Activated naive CD4-positive, alpha-beta T cell treated with anti-CD3 and anti-CD28 coated beads, Interleukin-2, amount 50 U/mL, for 72 hours (primary cell): ENCODE measurements at regions not wholly inside any gene's neighbourhood (a gene's known extent, or its start where the extent isn't known, plus 50 kb on each side); places are given as distances from the start of the nearest gene placed in this dataset.

Experiments used
- ATAC-seq, 2 donors: fragments of 150-1000 bp; cut with Tn5 transposase; 2 replicates each; pipeline ENCODE4 v1.10.0; 2021; ENCODE audit warnings: mild to moderate bottlenecking in 2 of 2, moderate library complexity in 2 of 2
- DNase-seq, 2 donors: peaks; one replicate each; pipeline ENCODE4 v3.0.0; 2021 to 2022; ENCODE audit warnings: low spot score in 2 of 2
- H3K27ac Mint-ChIP-seq, 2 donors: one replicate each; pipeline ENCODE4 v1.8.0; 2022; ENCODE audit warnings: mild to moderate bottlenecking in 2 of 2, mixed read lengths in 2 of 2
- H3K36me3 Mint-ChIP-seq, 2 donors: one replicate each; pipeline ENCODE4 v1.8.0; 2022; ENCODE audit warnings: mixed read lengths in 2 of 2
- H3K9me3 Mint-ChIP-seq, 2 donors: one replicate each; pipeline ENCODE4 v1.8.0; 2022; ENCODE audit warnings: mixed read lengths in 2 of 2

DNA sequence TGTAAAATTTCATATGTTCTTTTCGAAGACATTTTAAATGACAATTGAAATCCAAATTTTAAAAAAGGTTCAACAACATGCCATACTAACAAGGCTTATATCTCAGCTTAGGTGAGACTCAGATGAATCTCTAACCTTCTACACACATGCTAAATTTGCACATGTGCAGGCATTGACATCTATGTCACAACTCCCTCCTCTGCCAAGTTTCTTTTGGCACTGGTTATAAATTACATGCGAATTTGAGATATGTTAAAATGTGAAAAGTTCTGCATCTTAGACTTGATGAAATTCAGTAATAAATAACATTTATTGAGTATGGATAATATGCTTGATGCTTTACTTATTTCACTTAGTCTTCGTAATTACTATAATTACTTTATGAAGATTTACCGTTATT lies 234.3 kb downstream of the TLE4 start:
- DNase-seq (no peak), ATAC-seq (no peak)
- Mint-ChIP-seq H3K9me3 (no peaks in the 10 kb centered on the region), H3K27ac (no peak overlapping the region), H3K36me3 (no peaks in the 10 kb centered on the region)

DNA sequence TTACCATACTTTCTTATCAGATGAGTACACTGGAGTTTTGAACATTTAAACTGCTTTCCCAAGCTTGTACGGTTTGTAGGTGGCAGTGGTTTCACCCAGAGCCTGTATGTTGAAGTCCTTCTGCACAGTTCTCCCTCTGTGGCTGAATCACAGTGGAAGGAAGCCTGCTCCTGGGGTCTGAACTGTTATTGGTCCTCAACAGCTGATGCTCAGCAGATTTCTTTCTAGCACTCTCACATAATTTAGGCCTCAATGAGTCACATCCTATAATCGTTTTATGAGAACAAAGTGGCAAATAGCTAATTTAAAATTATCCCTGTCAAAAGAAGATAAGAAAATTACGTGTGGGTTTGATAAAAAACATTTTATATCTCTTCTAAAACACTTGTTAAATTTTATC lies 229.7 kb downstream of the TLE4 start:
- ATAC-seq, result no peak

DNA sequence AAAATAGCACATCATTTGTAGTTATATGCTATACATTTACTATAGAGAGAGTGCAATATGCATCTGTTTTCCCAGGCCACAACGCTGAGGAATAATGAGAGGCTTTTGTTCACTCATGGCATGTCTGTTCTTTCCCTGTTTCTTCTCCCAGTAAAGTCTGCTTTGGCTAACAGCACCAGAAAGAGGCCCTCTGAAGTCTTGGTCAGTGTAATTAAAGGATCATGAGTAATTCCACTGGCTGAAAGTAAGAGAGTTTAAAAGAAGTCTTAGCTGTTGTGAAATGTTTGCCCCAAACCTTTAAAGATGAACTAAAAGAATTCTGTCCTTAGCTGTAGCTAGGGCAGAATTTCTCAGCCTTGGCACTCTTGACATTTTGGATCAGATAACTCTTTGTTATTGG lies 228.8 kb downstream of the TLE4 start:
- DNase-seq, result no peak
- H3K36me3 Mint-ChIP-seq, result no peaks in the 10 kb centered on the region
- H3K27ac Mint-ChIP-seq, result no peak overlapping the region
- no peak for ATAC-seq
- H3K9me3 Mint-ChIP-seq, result no peaks in the 10 kb centered on the region

More for the DNA sequence above, 229.7 kb downstream of the TLE4 start:
- H3K9me3 Mint-ChIP-seq, result no peaks in the 10 kb centered on the region
- no peak for DNase-seq
- H3K27ac Mint-ChIP-seq, result no peak overlapping the region
- H3K36me3 Mint-ChIP-seq, result no peaks in the 10 kb centered on the region

DNA sequence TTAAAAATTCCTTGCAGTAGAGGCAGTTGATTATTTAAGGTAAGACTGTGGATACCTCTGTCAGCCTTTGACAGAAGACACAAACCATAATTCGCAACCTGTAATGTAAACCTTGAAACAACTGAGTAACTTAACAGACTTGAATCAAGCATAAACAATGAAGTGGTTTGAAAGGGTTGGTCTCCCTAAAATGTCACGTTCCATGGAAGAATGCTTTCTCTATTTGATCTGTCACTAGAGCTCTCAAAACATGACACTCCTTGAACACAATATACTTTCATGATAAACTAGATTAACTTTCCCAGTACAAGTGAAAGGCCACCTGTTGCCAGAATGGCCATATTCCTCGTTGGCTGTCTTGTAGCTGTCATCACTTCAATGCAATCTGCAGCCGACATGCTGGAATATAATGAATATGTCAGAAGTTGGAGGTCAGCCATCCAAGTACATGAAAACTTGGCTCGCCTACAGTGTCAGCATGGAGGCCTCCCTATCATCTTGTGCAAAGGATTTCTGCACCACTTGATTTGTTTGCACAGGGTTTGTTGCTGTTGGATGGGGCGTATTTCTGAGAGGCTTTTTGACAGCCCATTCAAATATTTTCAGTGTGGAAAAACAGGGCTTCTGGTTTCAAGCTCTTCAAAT lies 228.0 kb downstream of the TLE4 start:
- DNase-seq, result no peak
- ATAC-seq, result no peak
- H3K36me3 Mint-ChIP-seq, result no peaks in the 10 kb centered on the region
- no peak overlapping the region for H3K27ac Mint-ChIP-seq
- H3K9me3 Mint-ChIP-seq, result no peaks in the 10 kb centered on the region

DNA sequence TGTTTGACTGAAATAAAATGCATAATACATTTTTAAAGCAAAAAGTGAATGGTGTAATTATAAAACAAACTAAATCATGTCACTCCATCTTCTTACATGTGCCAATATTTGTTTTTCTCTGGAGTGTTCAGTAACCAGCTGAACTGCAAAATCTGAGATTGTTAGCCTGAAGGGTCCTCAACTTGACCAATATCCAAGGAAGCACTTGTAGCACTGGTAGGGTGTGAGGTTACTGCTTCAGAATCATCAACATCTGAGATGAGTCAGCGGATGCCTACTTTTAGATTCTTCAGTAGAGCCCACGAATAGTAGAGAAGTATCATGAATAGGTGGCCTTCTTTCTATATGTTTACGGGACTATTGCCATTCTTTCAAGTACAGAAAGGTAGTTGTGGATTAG lies 226.7 kb downstream of the TLE4 start:
- no peaks in the 10 kb centered on the region for H3K9me3 Mint-ChIP-seq
- DNase-seq, result no peak
- no peak for ATAC-seq
- H3K36me3 Mint-ChIP-seq, result no peaks in the 10 kb centered on the region
- no peak overlapping the region for H3K27ac Mint-ChIP-seq

DNA sequence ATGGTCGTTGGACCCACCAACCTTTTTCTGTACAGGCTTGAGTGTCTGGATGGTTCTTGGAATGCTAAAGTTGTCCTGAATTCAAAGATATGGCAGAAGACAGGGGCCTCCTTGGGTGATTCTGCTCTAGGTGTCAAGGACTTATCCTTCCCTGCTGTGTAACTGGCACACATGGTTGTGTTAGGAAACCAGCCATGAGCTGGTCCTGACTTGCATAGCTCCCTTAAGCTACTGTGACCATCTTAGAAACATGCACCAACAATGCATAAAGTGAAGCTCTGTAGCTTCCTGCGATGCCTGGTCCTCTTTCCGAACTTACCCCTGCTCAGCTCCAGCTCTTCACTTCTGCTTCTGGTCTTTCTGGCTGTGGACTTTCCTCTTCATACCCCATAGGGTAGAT lies 224.6 kb downstream of the TLE4 start:
- ATAC-seq (no peak), DNase-seq (no peak)
- no peaks in the 10 kb centered on the region for H3K9me3 Mint-ChIP-seq
- H3K36me3 Mint-ChIP-seq, result no peaks in the 10 kb centered on the region
- H3K27ac Mint-ChIP-seq, result no peak overlapping the region

DNA sequence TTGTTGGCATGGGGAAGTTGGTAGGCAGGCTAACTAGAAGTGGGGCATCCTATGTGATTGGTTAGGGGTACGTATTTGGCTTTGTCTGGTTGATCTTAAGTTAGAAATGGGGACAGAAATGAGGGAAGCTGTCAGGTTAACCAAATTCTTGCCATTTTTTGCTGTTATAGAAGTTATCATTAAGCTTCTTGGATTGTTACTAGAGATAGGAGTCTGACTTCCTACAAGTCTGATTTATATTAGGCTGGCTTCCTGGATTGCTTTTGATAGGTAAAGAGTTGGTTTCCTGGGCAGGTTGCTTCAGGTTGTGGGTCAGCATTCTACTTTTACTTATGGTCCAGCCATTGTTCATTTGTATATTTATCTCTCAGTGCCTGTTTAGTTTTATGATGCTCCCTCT lies 216.9 kb downstream of the TLE4 start:
- DNase-seq (no peak), ATAC-seq (no peak)
- no peaks in the 10 kb centered on the region for H3K36me3 Mint-ChIP-seq
- no peak overlapping the region for H3K27ac Mint-ChIP-seq
- peaks cover 0 to 10% of the 10 kb centered on the region in 2 donors for H3K9me3 Mint-ChIP-seq

DNA sequence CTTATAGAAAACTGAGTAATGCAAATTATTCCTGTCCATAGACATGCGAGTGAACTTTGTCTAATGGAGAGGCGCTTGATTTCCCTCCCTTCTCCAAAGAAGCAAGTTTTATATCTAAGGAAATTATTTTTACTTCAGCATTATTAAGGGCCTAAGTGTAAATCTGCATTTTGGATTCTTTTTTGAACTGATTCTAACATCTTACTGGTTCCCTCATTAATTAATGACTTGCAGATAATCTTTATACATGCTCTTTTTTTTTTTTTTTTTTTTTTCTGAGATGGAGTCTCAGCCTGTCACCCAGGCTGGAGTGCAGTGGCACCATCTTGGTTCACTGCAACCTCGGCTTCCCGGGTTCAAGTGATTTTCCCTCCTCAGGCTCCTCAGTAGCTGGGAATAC lies 209.5 kb downstream of the TLE4 start:
- no peak for DNase-seq
- ATAC-seq, result no peak
- Mint-ChIP-seq H3K27ac (no peak overlapping the region), H3K9me3 (peaks cover 0 to 8% of the 10 kb centered on the region in 2 donors), H3K36me3 (no peaks in the 10 kb centered on the region)

DNA sequence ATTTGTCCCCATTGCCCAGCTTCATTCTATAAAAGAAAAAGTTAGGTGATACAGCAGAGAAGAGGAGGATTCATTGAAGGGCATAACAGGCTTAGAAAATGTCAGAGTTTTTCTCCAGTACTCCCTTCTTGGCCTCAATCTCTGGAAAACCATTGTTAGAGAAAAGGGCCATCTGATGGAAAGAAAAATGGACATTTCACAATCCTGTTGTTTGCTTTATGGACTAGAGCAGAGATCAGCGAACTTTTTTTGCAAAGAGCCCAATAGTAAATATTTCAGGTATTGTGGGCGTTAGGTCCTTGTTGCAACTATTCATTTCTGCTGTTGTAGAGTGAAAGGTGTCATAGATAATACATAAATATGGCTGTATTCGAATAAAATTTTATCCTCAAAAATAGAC lies 208.8 kb downstream of the TLE4 start:
- no peak overlapping the region for H3K27ac Mint-ChIP-seq

DNA sequence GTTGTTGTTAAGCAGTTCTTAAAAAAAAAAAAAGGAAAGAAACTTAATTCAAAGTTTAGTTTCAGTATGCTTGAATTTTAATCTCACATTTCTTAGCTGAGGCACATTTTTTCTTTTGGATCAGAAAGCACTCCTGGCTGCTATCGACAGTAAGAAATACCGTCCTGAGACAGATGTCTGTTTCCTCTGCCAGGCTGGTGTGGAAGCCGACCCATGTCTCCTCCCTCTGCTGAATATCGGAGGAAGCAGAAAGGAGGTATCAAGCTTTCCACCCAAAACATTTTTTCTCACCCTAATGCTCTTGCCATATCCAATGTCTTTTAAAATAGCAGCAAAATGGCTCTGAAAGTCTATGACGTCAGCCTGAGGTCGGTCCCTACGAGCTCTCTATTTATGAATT lies 208.1 kb downstream of the TLE4 start:
- DNase-seq (no peak), ATAC-seq (no peak)
- Mint-ChIP-seq H3K36me3 (no peaks in the 10 kb centered on the region), H3K9me3 (peaks cover 0 to 8% of the 10 kb centered on the region in 2 donors), H3K27ac (no peak overlapping the region)

More for the DNA sequence above, 208.8 kb downstream of the TLE4 start:
- DNase-seq, result no peak
- ATAC-seq, result no peak
- H3K9me3 Mint-ChIP-seq, result peaks cover 0 to 8% of the 10 kb centered on the region in 2 donors
- H3K36me3 Mint-ChIP-seq, result no peaks in the 10 kb centered on the region

DNA sequence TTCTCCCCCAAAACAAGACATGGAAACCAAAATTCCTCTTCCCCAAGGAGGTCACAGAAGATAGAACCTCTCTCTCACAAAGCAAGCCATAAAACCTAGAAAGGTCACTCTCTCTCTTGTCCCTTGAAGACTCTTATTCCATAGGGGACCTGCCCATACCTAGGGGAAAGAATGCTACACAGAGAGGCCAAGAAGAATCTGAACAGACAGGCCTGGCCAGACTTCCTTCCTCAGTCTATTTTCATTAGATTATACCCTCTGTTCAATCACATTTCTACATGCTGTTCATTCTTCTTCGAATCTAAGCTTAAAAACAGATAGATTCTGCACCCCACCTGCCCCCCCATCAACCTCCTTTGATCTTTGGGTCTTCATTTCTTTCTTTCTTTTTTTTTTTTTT lies 206.8 kb downstream of the TLE4 start:
- DNase-seq (no peak), ATAC-seq (no peak)
- Mint-ChIP-seq H3K9me3 (peaks cover 0 to 8% of the 10 kb centered on the region in 2 donors), H3K36me3 (no peaks in the 10 kb centered on the region), H3K27ac (no peak overlapping the region)

DNA sequence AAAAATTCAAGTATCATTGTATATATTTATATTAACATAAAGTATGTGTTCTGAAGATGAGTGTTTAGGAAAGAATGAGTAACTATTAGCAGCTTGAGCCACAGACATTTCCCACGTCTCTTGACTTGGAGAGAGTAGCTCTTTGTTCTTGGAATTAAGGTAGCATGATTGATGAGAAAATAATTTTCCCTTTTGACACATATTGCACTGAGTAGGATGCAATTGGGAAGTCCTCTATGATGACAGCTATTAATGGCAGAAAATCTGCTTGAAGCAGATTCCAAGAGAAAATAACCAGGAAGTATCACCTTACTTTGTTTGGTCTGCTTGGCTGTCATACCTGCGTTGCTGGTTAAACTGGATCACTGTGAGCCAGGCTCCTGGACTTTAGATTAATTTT lies 204.8 kb downstream of the TLE4 start:
- DNase-seq (no peak), ATAC-seq (no peak)
- H3K36me3 Mint-ChIP-seq, result no peaks in the 10 kb centered on the region
- H3K9me3 Mint-ChIP-seq, result no peaks in the 10 kb centered on the region
- no peak overlapping the region for H3K27ac Mint-ChIP-seq
